GM12874 (cell line): ENCODE measurements at regions not wholly inside any gene's neighbourhood (a gene's known extent, or its start where the extent isn't known, plus 50 kb on each side); places are given as distances from the start of the nearest gene placed in this dataset.

ENCODE experiments used
- TF ChIP-seq, protein P1 (sequence below): IDR thresholded peaks from 2 replicates; pipeline ENCODE4 v1.5.1; 2011; ENCODE audit warnings: low read depth, mild to moderate bottlenecking, control low read depth, low read length, moderate library complexity; ENCODE audit not compliant: insufficient read depth

DNA sequence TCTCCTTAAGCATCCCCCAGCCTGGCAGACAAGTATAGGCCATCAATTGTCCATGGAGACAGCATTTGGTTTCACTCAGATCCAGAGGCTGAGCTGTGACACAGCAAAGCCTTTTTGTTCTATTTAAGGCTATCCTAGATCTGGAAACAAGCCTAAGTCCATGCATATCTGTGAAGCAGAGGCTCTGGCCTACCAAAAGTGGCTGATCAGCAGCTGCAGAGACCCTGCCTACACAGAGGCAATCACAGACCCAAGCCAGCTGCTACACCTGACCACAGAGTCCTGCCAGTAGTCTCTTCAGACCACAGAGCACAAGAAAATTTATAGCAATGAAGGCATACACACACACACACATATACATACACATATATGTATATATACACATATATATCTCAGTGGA lies 501.7 kb upstream of the ARPP21 start:
- TF ChIP-seq, protein P1, sequence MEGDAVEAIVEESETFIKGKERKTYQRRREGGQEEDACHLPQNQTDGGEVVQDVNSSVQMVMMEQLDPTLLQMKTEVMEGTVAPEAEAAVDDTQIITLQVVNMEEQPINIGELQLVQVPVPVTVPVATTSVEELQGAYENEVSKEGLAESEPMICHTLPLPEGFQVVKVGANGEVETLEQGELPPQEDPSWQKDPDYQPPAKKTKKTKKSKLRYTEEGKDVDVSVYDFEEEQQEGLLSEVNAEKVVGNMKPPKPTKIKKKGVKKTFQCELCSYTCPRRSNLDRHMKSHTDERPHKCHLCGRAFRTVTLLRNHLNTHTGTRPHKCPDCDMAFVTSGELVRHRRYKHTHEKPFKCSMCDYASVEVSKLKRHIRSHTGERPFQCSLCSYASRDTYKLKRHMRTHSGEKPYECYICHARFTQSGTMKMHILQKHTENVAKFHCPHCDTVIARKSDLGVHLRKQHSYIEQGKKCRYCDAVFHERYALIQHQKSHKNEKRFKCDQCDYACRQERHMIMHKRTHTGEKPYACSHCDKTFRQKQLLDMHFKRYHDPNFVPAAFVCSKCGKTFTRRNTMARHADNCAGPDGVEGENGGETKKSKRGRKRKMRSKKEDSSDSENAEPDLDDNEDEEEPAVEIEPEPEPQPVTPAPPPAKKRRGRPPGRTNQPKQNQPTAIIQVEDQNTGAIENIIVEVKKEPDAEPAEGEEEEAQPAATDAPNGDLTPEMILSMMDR: no peak

DNA sequence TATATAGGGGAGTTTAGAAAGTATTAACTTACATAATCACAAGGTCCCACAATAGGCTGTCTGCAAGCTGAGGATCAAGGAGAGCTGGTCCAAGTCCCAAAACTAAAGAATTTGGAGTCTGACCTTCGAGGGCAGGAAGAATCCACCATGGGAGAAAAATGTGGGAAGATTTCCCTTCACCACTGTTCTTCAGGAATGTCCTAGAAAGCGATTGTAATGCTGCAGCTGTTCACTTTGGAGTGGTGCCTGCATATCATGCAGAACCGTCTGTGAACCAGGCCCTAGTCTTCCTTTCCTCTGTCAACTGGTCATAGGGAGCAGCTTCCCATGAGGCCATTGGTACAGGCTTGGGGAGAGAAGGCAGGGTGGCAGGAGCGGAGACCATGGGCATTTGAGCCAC lies 497.9 kb upstream of the ARPP21 start:
- TF ChIP-seq, protein P1: no peak

DNA sequence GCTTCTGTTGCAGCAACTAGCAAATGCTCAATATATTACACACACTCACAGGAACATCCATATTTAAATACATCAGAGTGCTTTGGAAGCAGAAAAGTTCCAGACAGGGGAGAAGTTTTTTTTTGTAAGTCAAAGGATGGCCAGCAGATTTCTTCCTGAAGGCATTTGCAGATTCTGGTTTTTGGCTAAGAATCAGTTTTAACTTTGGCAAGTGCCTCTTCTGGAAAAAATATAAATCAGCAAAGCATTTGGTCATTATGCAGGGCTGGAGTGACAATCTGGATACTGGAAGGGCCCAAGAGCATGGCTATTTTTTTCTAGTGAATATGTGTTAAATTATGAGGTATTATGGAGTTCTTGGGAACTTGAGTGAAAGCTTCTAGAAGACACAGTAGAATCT lies 495.3 kb upstream of the ARPP21 start:
- TF ChIP-seq, protein P1: no peak

DNA sequence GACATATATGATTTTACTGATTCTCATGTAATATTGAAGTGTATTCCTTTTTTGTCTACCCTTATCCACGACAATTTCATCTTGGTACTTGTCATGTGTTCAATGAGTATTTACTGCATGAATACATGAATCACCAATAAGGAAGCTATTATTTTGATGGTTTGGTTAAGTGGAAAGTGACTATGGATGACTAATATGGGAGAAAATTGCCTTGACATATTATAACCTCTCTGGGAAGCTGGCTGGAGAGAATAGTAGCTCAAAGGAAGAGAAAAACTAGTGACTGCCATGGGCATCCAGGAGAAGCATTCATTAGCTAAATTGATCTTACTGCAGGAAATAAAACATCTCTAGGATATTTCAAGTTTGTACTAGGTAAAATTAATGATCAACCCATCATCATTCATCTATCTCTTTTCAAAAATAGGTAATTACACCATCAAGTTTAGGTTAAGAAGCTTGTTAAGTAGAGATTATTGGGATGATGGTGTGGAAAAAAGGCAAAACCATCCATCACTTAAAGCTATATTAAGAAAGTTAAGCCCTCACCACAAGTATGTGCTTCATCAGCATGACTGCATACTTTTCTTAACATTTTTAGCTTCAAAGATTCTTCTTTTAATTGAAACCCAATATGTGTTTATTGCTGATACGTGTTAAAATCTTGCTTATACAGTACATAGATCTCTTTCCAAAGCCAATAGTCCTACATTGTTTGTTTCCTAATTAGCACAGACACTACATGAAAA lies 455.2 kb upstream of the ARPP21 start:
- TF ChIP-seq, protein P1: no peak

DNA sequence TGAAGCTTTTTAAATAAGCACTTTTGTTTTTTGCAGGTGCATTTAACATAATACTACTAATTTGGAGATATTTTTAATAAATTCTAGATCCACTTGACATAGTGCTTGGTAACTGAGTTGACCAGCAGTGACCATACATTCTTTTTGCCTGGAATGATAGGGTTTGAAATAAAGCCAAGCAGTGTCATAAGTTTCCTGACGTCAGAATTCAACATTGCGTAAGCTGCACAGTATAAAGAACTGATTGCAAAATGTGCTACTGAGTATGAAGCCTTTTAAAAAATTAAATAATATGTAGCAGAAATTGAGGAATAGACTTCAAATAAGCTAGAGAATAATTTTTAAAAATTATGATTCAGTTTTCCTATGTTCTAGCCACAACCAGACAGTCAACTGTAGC lies 454.6 kb upstream of the ARPP21 start:
- TF ChIP-seq, protein P1: no peak

DNA sequence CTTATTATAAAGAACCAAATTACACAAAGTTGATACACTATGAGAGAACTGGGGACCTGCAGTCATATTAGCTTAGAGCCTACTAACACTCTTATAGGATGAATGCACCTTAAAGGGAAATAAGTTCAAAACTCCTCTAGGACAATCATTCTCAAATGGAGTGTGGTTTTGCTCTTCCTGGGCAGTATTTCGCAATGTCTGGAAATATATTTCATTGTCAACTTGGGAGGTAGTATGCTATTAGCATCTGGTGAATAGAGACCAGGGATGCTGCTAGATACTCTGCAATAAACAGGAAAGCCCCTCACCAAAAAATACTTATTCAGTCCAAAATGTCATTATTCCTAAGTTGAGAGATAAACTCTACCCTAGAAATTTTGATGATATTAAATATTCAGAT lies 451.4 kb upstream of the ARPP21 start:
- TF ChIP-seq, protein P1: no peak

DNA sequence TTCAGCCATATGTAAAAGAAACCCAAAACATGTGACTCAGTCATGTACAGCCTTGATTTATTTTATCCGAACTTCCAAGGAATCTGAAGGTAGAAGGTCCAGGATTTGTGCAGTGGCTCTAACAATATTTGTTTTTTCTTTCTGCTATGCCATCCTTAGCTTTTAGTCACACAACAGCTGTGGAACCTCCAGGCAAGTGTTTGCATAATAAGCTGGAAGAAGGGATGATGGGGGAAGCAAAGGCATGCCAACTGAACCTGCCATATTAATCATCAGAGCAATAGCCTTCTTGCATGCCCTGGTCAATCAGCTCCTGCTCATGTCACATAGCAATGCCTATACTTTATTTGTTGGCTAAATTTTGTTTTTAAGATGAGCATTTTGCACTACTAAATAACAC lies 444.7 kb upstream of the ARPP21 start:
- TF ChIP-seq, protein P1: no peak

DNA sequence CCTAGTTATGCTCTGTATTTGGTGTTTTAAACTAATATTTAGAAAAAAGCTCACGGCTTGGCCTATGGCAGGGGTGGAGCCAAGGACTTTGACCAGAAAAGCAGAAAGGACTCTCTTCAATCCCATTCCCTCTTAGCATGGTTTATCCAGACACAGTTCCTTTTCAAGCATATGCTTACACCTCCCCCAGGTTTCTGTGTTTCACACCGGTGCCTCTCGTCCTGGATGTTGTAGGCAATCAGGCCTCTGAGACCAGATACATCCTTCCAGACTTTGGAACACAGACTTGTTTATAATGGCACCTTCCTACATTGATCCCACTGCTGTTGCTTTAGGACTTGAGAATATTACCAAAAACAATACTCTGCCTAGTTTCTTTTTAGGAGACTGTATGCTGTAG lies 440.5 kb upstream of the ARPP21 start:
- TF ChIP-seq, protein P1: no peak
